ENCODE measurements at regions not wholly inside any gene's neighbourhood (a gene's known extent, or its start where the extent isn't known, plus 50 kb on each side); places are given as distances from the start of the nearest gene placed in this dataset.
A peak's percentile ranks its signal among the peaks of the same experiment; 100 is the strongest.
"Not testable (repeated sequence)": the region's sequence is repeated elsewhere in the genome, so short reads cannot be mapped to it uniquely, and the experiment has no call there.

GRCh38 chr5:105940181-105940580, 1730.6 kb downstream of the EFNA5 start:
- no peak for DNase-seq

GRCh38 chr5:105934171-105934570, 1736.6 kb downstream of the EFNA5 start:
- DNase-seq: no peak

DNA sequence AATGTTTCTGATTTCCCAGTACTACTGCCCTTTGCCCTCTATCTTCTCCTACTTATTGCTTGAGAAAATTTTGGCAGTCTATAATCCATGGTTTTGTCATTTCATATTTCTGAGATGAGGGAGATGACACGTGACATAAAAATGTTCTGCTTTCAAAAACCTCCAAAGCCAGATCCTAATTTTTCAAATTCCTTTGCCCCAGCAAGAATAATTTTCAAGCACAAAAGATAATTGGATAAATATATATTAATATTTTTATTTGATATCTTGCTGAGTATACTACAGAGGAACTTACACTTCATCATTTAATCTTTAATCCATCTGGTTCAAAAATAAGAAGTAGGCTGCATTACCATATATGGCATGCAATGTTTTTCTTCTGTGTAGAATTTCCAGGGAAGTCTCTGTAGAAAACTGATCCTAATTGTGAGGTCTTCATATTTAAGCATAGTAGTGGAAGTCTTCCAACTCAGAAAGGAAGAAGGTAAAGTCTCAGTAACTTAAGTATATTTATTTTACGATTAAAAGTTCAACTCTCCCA, 1738.8 kb downstream of the EFNA5 start:
- no peak for DNase-seq

- no peak for DNase-seq
These were observed 1740.9 kb downstream of the EFNA5 start for GRCh38 chr5:105929858-105930257.

GRCh38 chr5:105924366-105924765, 1746.4 kb downstream of the EFNA5 start:
- no peak for DNase-seq

GRCh38 chr5:105922574-105922973, 1748.2 kb downstream of the EFNA5 start:
- no peak for DNase-seq

GRCh38 chr5:105922080-105922479, 1748.7 kb downstream of the EFNA5 start:
- DNase-seq: no peak

GRCh38 chr5:105917189-105917588, 1753.5 kb downstream of the EFNA5 start:
- no peak for DNase-seq

- DNase-seq: no peak
These were observed 1763.7 kb downstream of the EFNA5 start for GRCh38 chr5:105907016-105907415.

DNA sequence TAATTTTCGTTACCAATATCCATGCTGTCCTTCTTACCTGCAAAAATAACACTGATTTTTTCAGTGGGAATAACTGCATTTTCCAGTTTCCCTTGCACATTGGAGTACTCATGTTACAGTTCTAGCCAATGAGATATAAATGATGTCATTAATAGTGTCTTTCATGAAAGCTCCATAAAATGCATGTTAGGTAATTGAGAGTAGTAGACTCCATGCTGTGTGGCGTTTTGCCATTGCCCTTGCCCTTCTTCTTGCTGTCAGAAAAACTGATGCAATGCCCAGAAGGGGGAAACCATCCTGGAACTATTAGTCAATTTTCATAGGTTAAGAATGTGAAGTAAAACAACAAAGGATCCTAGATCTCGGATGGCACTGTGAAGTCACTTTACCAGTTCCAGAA, 1765.3 kb downstream of the EFNA5 start:
- DNase-seq: no peak

GRCh38 chr5:105903069-105903468, 1767.7 kb downstream of the EFNA5 start:
- DNase-seq: no peak

DNA sequence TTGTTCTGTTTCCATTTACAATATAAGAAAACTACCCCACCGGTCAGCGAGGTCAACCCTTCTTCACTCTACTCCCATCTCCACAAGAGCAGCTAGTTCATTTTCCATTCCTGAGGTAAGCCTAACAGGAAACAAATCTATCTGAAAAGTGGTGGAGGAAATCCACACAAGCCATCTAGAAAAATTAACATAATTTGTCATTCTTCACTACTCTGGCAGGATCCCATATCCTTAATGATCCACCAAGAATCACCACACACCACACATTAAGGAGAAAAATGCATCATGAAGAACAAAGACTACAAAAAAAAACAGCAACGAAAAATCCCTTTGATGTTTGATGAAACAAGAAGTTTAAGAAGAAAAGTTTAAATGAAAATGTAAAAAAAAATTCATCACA, 1771.0 kb downstream of the EFNA5 start:
- no peak for DNase-seq

- no peak for DNase-seq
These were observed 1772.6 kb downstream of the EFNA5 start for GRCh38 chr5:105898183-105898582.

DNA sequence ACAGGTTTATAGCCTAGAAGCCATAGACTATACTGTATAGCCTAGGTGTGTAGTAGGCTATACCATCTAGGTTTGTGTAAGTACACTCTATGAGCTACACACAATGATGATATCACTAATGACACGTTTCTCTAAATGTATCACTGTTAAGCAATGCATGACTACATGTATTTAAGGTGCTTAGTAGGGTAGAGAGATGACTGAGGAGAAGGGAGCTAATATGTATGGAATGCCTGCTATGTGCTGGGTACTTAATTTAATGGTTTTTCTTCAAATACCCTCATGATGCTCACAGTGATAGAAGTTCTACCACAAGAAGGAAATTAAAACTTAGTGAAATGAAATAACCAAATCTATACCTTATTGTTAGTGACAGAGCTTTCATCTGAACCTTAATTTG, 1785.5 kb downstream of the EFNA5 start:
- DNase-seq: no peak

GRCh38 chr5:105882956-105883481, 1787.7 kb downstream of the EFNA5 start:
- DNase-seq: peak; percentile 12

DNA sequence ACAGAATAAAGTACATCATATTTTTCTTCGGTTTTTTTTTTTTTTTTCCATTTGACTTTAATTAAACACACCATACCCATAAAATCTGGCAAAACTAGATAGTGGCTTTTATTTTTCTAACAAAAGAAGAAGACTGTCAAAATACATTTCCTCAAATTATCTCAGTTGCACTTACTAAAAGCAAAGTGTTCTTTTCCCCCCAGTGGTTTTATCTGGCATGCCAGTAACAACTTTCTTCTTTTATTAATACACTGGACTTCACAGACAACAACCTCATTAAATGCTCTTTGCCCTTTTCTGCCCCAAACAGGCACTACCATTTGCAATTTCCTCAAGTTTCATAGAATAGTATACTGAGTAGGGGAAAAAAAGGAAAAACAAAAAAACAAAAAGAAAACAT, 1792.3 kb downstream of the EFNA5 start:
- no peak for DNase-seq

- no peak for DNase-seq
These were observed 1793.1 kb downstream of the EFNA5 start for GRCh38 chr5:105877592-105877991.

DNA sequence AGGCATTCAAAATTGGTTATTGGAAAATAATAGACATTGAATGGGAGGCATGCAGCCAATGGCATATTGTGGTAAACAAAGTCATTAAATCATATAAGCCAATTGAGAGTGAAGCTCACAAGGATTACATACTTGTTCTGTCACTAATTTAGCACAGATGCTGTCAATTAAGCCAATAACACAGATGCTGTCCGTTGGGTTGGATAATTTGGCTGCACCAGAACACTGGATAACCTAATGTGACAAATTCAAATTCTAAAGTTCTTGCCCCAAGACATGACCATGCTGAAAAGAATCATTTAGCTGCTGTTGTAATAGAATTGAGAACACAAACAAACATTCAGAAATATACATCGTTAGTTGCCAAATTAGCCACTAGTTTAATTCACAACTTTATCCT, 1796.4 kb downstream of the EFNA5 start:
- DNase-seq: no peak

- no peak for DNase-seq
These were observed 1798.0 kb downstream of the EFNA5 start for GRCh38 chr5:105872569-105873270.

DNA sequence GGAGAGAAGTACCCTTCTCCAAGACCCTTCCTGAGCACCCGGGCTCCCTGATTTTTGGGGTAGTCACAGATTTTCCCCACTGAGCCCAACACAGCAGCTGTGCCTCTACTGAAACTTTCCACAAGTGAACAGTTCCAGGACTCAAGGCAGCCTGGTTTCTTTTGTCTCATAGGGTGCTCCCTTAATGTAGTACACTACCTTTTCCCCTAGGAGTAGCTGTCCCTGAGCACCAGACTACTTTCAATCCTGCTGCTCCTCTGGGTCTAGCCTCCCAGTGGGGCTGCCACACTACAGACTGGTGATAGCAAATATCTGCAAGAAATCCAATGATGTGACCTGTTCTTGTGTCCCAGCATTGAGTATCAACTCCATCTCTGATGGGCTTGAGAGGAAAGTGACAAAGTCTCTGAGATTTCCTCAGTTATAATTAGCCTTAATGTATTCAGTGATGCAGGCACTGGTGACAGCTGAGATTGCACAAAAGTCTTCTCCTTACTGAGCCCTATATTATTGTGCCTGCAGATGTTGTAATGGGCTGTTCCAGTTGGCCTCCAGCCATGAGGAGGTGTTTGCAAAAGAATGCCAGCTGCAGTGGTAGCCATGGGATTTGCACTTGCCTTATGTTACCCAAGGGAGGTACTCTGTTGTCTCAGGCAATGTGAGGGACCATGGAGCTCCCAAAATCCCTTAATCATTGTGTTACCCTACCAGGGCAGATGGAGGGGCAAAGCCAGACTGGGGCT, 1802.5 kb downstream of the EFNA5 start:
- no peak for DNase-seq

DNA sequence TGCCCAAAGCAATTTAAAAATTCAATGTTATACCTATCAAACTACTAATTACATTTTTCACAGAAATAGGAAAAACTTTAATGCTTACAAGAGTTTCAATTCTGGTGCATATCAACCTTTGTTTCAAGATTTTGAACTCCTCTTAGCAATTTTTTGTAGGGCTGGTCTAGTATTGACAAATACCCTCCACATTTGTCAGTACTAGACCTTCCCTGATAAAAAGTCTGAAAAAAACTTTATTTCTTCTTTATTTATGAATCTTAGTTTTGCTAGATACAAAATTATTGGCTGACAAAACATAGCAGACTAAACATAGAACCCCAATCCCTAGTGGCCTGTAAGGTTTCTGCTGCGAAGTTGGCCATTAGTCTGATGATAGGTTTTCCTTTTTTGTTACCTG, 1804.9 kb downstream of the EFNA5 start:
- no peak for DNase-seq

GRCh38 chr5:105859350-105859749, 1811.4 kb downstream of the EFNA5 start:
- not testable (repeated sequence) for DNase-seq

DNA sequence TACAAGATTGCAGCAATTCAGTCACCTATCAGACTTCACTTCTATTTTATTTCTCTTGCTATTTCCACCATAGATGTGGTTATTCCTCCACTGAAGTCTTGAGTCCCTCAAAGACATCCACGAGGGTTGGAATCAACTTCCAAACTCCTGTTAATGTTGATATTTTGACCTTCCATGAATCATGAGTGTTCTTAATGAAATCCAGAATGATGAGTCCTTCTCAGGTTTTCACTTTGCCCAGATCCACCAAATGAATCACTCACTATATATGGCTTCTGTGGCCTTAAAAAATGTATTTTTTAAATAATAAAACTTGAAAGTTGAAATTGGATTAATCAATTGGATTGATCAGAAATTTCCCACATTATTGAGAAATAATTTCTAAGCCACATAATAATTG, 1821.0 kb downstream of the EFNA5 start:
- no peak for DNase-seq

- no peak for DNase-seq
These were observed 1829.9 kb downstream of the EFNA5 start for GRCh38 chr5:105840800-105841199.

Measured in NCI-H510A treated with DMSO at 0.1 percent for 48 hours (cell line).